ENCODE measurements at regions not wholly inside any gene's neighbourhood (a gene's known extent, or its start where the extent isn't known, plus 50 kb on each side); places are given as distances from the start of the nearest gene placed in this dataset.

GRCh38 chr3:144409319-144409718 is 437.7 kb downstream of the DIPK2A start:
- no peak for TF ChIP-seq CTCF (IDR thresholded peaks at IDR 0.05)
- TF ChIP-seq POLR2A (IDR thresholded peaks at IDR 0.05), result no peak

Measured in body of pancreas (tissue), 4 donors.